Fibroblast of mammary gland (primary cell): ENCODE measurements at regions not wholly inside any gene's neighbourhood (a gene's known extent, or its start where the extent isn't known, plus 50 kb on each side); places are given as distances from the start of the nearest gene placed in this dataset.

Experiments used
- DNase-seq: peaks from one replicate; pipeline ENCODE4 v3.0.0-alpha.2; 2010; ENCODE audit warnings: low read depth
- H3K4me3 ChIP-seq: 2 replicates; pipeline ENCODE4 v1.5.1; 2011; ENCODE audit warnings: low read depth, mild to moderate bottlenecking, low read length, moderate library complexity; ENCODE audit not compliant: control insufficient read depth
- CTCF ChIP-seq: conservative IDR thresholded peaks from 2 replicates; pipeline ENCODE4 v1.5.1; 2011; ENCODE audit warnings: low read depth, low read length, inconsistent platforms; ENCODE audit not compliant: control insufficient read depth, insufficient read depth

DNA sequence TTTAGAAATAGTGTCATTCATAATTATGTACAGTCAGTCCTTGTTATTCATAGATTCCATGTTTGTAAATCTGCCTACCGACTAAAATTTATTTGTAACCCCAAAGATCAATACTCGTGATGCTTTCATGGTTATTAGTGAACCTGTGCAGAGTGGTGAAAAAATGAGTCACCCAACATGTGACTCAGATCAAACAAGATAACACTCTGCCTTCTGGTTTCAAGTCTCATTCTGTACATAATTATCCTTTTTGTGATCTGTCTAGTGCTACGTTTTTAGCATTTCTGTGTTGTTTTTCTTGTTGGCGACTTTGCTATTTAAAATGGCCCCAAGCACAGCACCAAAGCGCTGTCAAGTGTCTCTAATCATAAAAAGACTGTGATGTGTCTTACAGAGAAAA, 274.7 kb downstream of the SUCLA2 start:
- DNase-seq, result no peak
- TF ChIP-seq CTCF, result no peak
- H3K4me3 ChIP-seq, result no peak overlapping the region

GRCh38 chr13:47723898-47724297, 277.2 kb downstream of the SUCLA2 start:
- DNase-seq, result no peak
- H3K4me3 ChIP-seq, result no peak overlapping the region
- no peak for TF ChIP-seq CTCF

- DNase-seq, result no peak
- no peak overlapping the region for H3K4me3 ChIP-seq
- no peak for TF ChIP-seq CTCF
Observed at GRCh38 chr13:47719164-47719563, 281.9 kb downstream of the SUCLA2 start.

- no peak for TF ChIP-seq CTCF
- H3K4me3 ChIP-seq, result no peak overlapping the region
- no peak for DNase-seq
Observed at GRCh38 chr13:47718556-47718955, 282.5 kb downstream of the SUCLA2 start.

DNA sequence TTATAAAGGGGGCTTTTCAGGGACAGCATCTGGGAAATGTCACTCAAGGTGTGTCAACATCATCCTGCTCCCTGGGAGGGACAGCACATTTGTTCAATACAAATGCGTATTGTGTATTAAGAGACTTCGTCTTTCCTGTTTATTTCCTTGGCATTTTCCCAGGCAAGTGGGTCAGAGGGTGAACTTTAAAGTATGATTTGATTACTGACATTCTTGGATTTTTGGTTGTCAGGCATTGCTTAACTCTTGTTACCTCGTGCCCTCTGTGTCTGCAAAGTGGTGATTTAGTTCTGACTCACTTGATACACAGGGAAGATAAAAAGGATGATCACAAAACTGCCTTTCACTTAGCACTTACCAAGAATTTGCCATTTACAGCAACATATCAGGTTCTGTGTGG, 292.7 kb downstream of the SUCLA2 start:
- TF ChIP-seq CTCF, result no peak
- DNase-seq, result peak; percentile 84
- no peak overlapping the region for H3K4me3 ChIP-seq

DNA sequence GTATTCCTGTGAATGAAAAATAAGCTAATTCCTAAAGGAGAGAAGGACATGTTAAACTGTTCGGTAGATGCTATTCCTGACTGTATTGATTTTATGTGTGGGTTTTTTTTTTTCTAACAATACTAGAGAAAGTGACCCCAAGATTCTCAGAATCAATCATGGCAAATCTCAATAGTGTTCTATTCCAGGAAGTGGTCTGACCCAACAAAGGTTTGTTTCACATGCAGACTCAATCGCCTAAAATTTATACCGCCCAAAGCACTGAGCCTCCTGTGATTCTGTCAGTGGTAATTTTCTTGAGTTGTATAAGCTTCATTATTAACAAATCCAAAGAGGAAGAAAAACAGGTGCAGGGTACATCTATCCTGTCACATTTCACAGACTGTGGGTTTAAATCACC, 293.7 kb downstream of the SUCLA2 start:
- TF ChIP-seq CTCF, result no peak
- no peak overlapping the region for H3K4me3 ChIP-seq
- DNase-seq, result no peak

DNA sequence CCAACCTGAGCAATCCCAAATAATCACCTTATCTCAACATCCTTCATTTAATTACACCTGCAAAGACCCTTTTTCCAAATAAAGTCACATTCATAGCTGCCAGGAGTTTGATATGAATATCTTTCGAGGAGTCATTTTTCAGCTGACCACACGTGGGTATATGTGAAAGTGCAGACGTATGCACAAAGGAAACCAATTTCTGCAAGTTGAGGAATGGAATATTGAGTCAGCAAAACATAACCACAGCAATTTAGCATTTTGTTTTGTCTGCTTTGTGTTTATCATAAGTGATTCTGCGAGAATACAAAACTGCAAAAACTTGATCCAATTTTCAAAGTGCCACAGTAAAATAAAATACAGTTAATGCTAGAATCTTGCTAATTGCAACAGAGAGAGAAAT, 295.9 kb downstream of the SUCLA2 start:
- no peak overlapping the region for H3K4me3 ChIP-seq
- DNase-seq, result no peak
- TF ChIP-seq CTCF, result no peak
